K562 (cell line): ENCODE measurements at regions not wholly inside any gene's neighbourhood (a gene's known extent, or its start where the extent isn't known, plus 50 kb on each side); places are given as distances from the start of the nearest gene placed in this dataset.
A peak's percentile ranks its signal among the peaks of the same experiment; 100 is the strongest.

Experiments used
- ATAC-seq: fragments of 200-7000 bp; cut with Tn5 transposase; 3 replicates; pipeline ENCODE4 v1.9.1; 2020; ENCODE audit warnings: moderate library complexity
- BruUV-seq: library from RNA; stranded (reverse); fragments of 400-500 nt; replicated peaks from 2 replicates; lab custom pipeline; 2021; lab: Mats Ljungman, UMichigan
- CTCF ChIA-PET: fragments of 300-600 bp; formaldehyde crosslinking; extraction: SDS; loops from one replicate; lab custom pipeline; 2021; ENCODE audit warnings: low intra/inter-chr PET ratio; lab: Yijun Ruan, JAX
- POLR2A ChIA-PET: fragments of 300-600, 350-650 bp; sonication (Branson Sonifier 250); formaldehyde crosslinking; extraction: SDS; loops from one replicate; lab custom pipeline; 2021; ENCODE audit warnings: antibody characterized with exemption, inconsistent platforms; lab: Yijun Ruan, JAX
- DNase-seq, 4 experiments: peaks; one replicate each; pipeline versions ENCODE4 v3.0.0 to v3.0.0-alpha.2; 2011 to 2018; ENCODE audit warnings: low spot score in 3 of 4, mixed read lengths in 3 of 4; ENCODE audit errors: extremely low read depth in 1 of 4
- FAIRE-seq: peaks from 2 replicates; lab custom pipeline; 2011; peaks lifted over from hg19 to GRCh38; lab: Jason Lieb, UNC
- H2AFZ ChIP-seq: 2 replicates; pipeline ENCODE4 v1.6.0; 2011; ENCODE audit warnings: low read depth, low read length, control low read depth, inconsistent platforms
- H3K27ac ChIP-seq: fragments of 200-600 bp; 3 replicates; pipeline ENCODE4 v1.8.0; 2011; ENCODE audit warnings: low read depth, mild to moderate bottlenecking, control low read depth, inconsistent platforms, low read length, moderate library complexity, mixed read lengths; ENCODE audit errors: extremely low read depth
- H3K27me3 ChIP-seq, 2 experiments: fragments of 300-600 bp in 1 of 2; 2 replicates in 1 of 2; 3 replicates in 1 of 2; pipeline versions ENCODE4 v1.6.0 to v1.8.0; 2011; ENCODE audit warnings: inconsistent platforms in 2 of 2, low read length in 2 of 2, mild to moderate bottlenecking in 1 of 2, mixed read lengths in 1 of 2, moderate library complexity in 1 of 2; ENCODE audit not compliant: control insufficient read depth in 2 of 2, insufficient read depth in 2 of 2
- H3K36me3 ChIP-seq: fragments of 300-600 bp; 3 replicates; pipeline ENCODE4 v1.8.0; 2011; ENCODE audit warnings: mild to moderate bottlenecking, low read length, inconsistent platforms; ENCODE audit not compliant: control insufficient read depth, insufficient read depth
- H3K4me1 ChIP-seq, 2 experiments: fragments of 200-600 bp in 1 of 2; replicated peaks in 1 of 2; 2 replicates in 1 of 2; 3 replicates in 1 of 2; pipeline versions ENCODE4 v1.5.1 to v1.8.0; 2011; ENCODE audit warnings: inconsistent platforms in 2 of 2, low read length in 2 of 2, mild to moderate bottlenecking in 1 of 2, mixed read lengths in 1 of 2, moderate library complexity in 1 of 2; ENCODE audit not compliant: control insufficient read depth in 2 of 2, insufficient read depth in 2 of 2
- H3K4me2 ChIP-seq: 2 replicates; pipeline ENCODE4 v1.6.1; 2011; ENCODE audit warnings: low read length, control low read depth, inconsistent platforms, mixed read lengths; ENCODE audit not compliant: insufficient read depth
- H3K4me3 ChIP-seq: fragments of 200-600 bp; sonication (generic), shearing (Covaris generic); 2 replicates; pipeline ENCODE4 v1.5.1; 2016; ENCODE audit warnings: control low read depth, inconsistent platforms
- H3K79me2 ChIP-seq: fragments of 200-600 bp; 3 replicates; pipeline ENCODE4 v1.8.0; 2011; ENCODE audit warnings: low read length, inconsistent platforms; ENCODE audit not compliant: control insufficient read depth, insufficient read depth
- H3K9ac ChIP-seq, 2 experiments: 2 replicates each; pipeline versions ENCODE4 v1.6.0 to v1.6.1; 2011; ENCODE audit warnings: low read depth in 2 of 2, low read length in 2 of 2, control low read depth in 1 of 2, inconsistent platforms in 1 of 2, mild to moderate bottlenecking in 1 of 2, mixed read lengths in 1 of 2; ENCODE audit not compliant: insufficient read depth in 1 of 2
- H3K9me1 ChIP-seq: one replicate; pipeline ENCODE4 v1.6.0; 2011; ENCODE audit warnings: inconsistent platforms, mild to moderate bottlenecking, low read length, moderate library complexity; ENCODE audit not compliant: control insufficient read depth, insufficient read depth
- H3K9me3 ChIP-seq: replicated peaks from 2 replicates; pipeline ENCODE4 v1.5.1; 2011; ENCODE audit warnings: low read depth, low read length, inconsistent platforms; ENCODE audit not compliant: control insufficient read depth, insufficient read depth
- H4K20me1 ChIP-seq: replicated peaks from 2 replicates; pipeline ENCODE4 v1.6.1; 2011; ENCODE audit warnings: low read length, inconsistent platforms, mixed read lengths; ENCODE audit not compliant: control insufficient read depth, insufficient read depth
- ERF ChIP-seq: fragments of 450-650 bp; formaldehyde crosslinking; IDR thresholded peaks from 2 replicates; pipeline ENCODE4 v1.4.0; 2020; ENCODE audit warnings: mild to moderate bottlenecking, mixed read lengths
- ETV1 ChIP-seq: fragments of 450-650 bp; conservative IDR thresholded peaks from 2 replicates; pipeline ENCODE4 v1.6.1; 2016; ENCODE audit warnings: missing genetic modification characterization, control low read depth, low read depth, missing compliant biosample characterization
- HNRNPUL1 ChIP-seq: fragments of 200-400 bp; formaldehyde crosslinking; IDR thresholded peaks from 2 replicates; pipeline ENCODE4 v1.6.1; 2017; ENCODE audit warnings: low read length
- NCOA6 ChIP-seq: fragments of 450-650 bp; IDR thresholded peaks from 2 replicates; pipeline ENCODE4 v1.6.1; 2017; ENCODE audit warnings: mild to moderate bottlenecking
- PHF8 ChIP-seq: fragments of 200-600 bp; sonication (generic); IDR thresholded peaks from 2 replicates; pipeline ENCODE4 v1.6.1; 2012; ENCODE audit warnings: mixed run types, mild to moderate bottlenecking, inconsistent platforms, low read length, moderate library complexity, borderline replicate concordance
- POLR2A ChIP-seq: fragments of 450-650 bp; conservative IDR thresholded peaks from 2 replicates; pipeline ENCODE4 v1.6.1; 2016
- RAD21 ChIP-seq, 2 experiments: fragments of 250-450 bp in 1 of 2; fragments of 450-650 bp in 1 of 2; sonication (Bioruptor Pico) in 1 of 2; formaldehyde crosslinking in 1 of 2; IDR thresholded peaks in 1 of 2; conservative IDR thresholded peaks in 1 of 2; 2 replicates each; pipeline versions ENCODE4 v1.4.0 to v1.8.0; 2020 to 2022; ENCODE audit warnings: mild to moderate bottlenecking in 2 of 2, moderate library complexity in 1 of 2
- SETDB1 ChIP-seq: IDR thresholded peaks from one replicate; pipeline ENCODE4 v1.6.1; 2012; ENCODE audit warnings: low read length, control low read depth, inconsistent platforms
- SMARCC2 ChIP-seq: fragments of 450-650 bp; IDR thresholded peaks from 2 replicates; pipeline ENCODE4 v1.6.1; 2017; ENCODE audit warnings: antibody characterized with exemption, moderate library complexity, mild to moderate bottlenecking, low read depth
- TAF7 ChIP-seq: fragments of 450-650 bp; IDR thresholded peaks from 2 replicates; pipeline ENCODE4 v1.6.1; 2016; ENCODE audit warnings: missing genetic modification characterization, missing compliant biosample characterization
- TOE1 ChIP-seq, 2 experiments: fragments of 450-650 bp in 1 of 2; sonication (generic) in 1 of 2; formaldehyde crosslinking in 1 of 2; IDR thresholded peaks; 2 replicates each; pipeline versions ENCODE4 v1.7.1 to v1.8.0; 2016 to 2022; ENCODE audit warnings: borderline replicate concordance in 2 of 2, mild to moderate bottlenecking in 2 of 2, antibody characterized with exemption in 1 of 2, inconsistent platforms in 1 of 2, low read depth in 1 of 2, missing genetic modification reagents in 1 of 2, moderate library complexity in 1 of 2
- YBX1 ChIP-seq: fragments of 450-650 bp; IDR thresholded peaks from 2 replicates; pipeline ENCODE4 v1.7.1; 2016; ENCODE audit warnings: mild to moderate bottlenecking
- ZNF121 ChIP-seq: sonication (generic); formaldehyde crosslinking; conservative IDR thresholded peaks from 2 replicates; pipeline ENCODE4 v1.8.0; 2022; ENCODE audit warnings: missing genetic modification reagents
- ZNF133 ChIP-seq: fragments of 250-450 bp; sonication (Bioruptor Pico); IDR thresholded peaks from 2 replicates; pipeline ENCODE4 v1.4.0; 2020; ENCODE audit warnings: mild to moderate bottlenecking
- ZNF274 ChIP-seq: IDR thresholded peaks from 2 replicates; pipeline ENCODE4 v1.6.1; 2011; ENCODE audit warnings: low read depth, mild to moderate bottlenecking, low read length, moderate library complexity, borderline replicate concordance
- ZNF551 ChIP-seq: fragments of 250-450 bp; sonication (Bioruptor Pico); IDR thresholded peaks from 2 replicates; pipeline ENCODE4 v1.5.0; 2021; ENCODE audit warnings: mild to moderate bottlenecking, moderate library complexity
- ZNF584 ChIP-seq: fragments of 200-800 bp; sonication (Bioruptor generic); IDR thresholded peaks from 2 replicates; pipeline ENCODE4 v1.6.1; 2016; ENCODE audit warnings: low read depth, mild to moderate bottlenecking, missing genetic modification characterization, missing compliant biosample characterization
- ZSCAN29 ChIP-seq: fragments of 450-650 bp; IDR thresholded peaks from 2 replicates; pipeline ENCODE4 v1.6.1; 2017
- WGBS: fragments of 100-300 bp; shearing (Covaris generic); methylation state at CpG from one replicate; pipeline ENCODE4 v1.1.6; 2016; ENCODE audit warnings: low coverage, mixed read lengths; ENCODE audit not compliant: insufficient coverage; ENCODE audit errors: missing lambda C conversion rate; 5-methylcytosine and 5-hydroxymethylcytosine counted together
- in situ Hi-C: fragments of 300-500 bp; cut with MboI; formaldehyde crosslinking; loops from 4 replicates; pipeline ENCODE4 v1.15.0; 2018; ENCODE audit warnings: inconsistent platforms, mixed read lengths
- intact Hi-C: fragments of 100-400 bp; cut with micrococcal nuclease; formaldehyde crosslinking; loops from 2 replicates; pipeline ENCODE4 v1.14.2; 2022

DNA sequence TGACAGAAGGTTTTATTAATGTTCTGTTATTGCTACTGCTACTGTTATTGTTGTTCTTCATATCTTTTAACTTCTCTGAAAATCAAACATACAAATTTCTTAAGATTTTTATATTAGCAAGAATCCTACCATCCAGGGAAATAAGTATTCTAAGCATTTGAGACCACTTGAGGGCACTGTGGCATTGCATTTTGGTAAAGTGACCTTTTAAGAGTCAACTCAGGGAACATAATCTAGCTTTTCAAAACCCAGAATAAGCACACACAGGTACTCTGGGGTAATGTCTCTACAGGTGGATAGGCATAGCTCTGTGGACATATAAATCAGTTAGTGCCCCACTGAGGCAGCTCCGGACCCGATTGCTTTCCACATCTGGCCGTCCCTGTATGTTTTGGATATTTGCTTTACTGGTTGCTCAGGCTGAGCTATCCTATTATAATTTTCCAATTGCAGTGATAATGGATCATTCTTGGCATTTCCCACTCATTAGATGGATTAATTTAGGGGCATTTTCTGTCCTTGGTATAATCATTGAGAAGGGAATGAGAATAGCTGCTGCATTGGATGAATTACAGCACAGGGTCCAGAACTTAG, 1425.1 kb upstream of the CDH8 start:
- Histone ChIP-seq H3K9me3 (no peaks in the 10 kb centered on the region), H3K27me3 (no peaks in the 10 kb centered on the region), H4K20me1 (no peaks in the 10 kb centered on the region), H3K4me3 (no peak overlapping the region), H3K9me1 (no peaks in the 10 kb centered on the region), H3K36me3 (no peaks in the 10 kb centered on the region), H3K27ac (no peak overlapping the region), H3K4me1 (no peaks in the 10 kb centered on the region), H2AFZ (no peak overlapping the region), H3K4me2 (no peak overlapping the region), H3K9ac (no peak overlapping the region), H3K79me2 (no peaks in the 10 kb centered on the region)
- 3% methylated on average over 3 of the region's 3 CpGs for WGBS
- intact Hi-C loops (no loop called here), in situ Hi-C loops (no loop called here)
- CTCF ChIA-PET = no interaction called here
- DNase-seq = peak in 1 of 4 experiments; percentile 1
- POLR2A ChIA-PET = no interaction called here
- FAIRE-seq = no peak
- no peak for ATAC-seq
- BruUV-seq = no TSS peak
- TF ChIP-seq RAD21 (CRISPR knock-in tag; conservative IDR thresholded peaks at IDR 0.05 in 1 of 2, IDR thresholded peaks at IDR 0.05 in 1 of 2) = 0 out of 4 replicates have a peak, but pooled peaks of 1 of the 2 experiments have one; percentile 20
- no peak for TF ChIP-seq ERF (CRISPR knock-in tag)
- TF ChIP-seq TAF7 (tag) = no peak
- no peak for TF ChIP-seq ZNF133 (CRISPR knock-in tag)

DNA sequence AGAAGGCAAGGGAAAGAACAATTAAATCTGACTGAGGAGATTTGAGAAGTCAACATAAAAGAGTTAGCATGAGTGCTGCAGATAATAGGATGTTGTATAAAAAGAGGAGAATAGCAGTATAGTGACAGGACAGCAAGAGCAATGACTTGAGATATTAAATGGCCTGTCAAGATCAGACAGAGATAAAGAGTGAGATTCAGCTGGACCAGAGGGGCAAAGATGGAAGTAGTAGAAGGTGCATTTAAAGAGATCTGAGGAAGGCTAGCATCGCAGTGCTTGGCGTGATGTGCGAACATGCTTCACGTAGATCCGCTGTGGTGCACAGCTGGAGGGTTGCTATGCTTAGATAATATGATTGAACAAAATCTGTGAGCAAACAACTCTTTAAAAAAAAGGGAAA, 1422.6 kb upstream of the CDH8 start:
- Histone ChIP-seq H3K27me3 (no peaks in the 10 kb centered on the region), H2AFZ (no peak overlapping the region), H4K20me1 (no peaks in the 10 kb centered on the region), H3K9me1 (no peaks in the 10 kb centered on the region), H3K4me2 (no peak overlapping the region), H3K9me3 (no peaks in the 10 kb centered on the region), H3K36me3 (no peaks in the 10 kb centered on the region), H3K4me1 (no peaks in the 10 kb centered on the region), H3K79me2 (no peaks in the 10 kb centered on the region), H3K27ac (no peak overlapping the region), H3K9ac (no peak overlapping the region), H3K4me3 (no peak overlapping the region)
- intact Hi-C loops = no loop called here
- BruUV-seq = no TSS peak
- ChIA-PET CTCF (no interaction called here), POLR2A (no interaction called here)
- FAIRE-seq = no peak
- DNase-seq = no peak
- 3% methylated on average over 5 of the region's 5 CpGs for WGBS
- in situ Hi-C loops = no loop called here
- ATAC-seq = no peak
- TF ChIP-seq NCOA6 (no peak), SETDB1 (no peak), ZNF274 (no peak), ZNF584 (CRISPR knock-in tag) (no peak), ZNF121 (no peak), ERF (CRISPR knock-in tag) (no peak), TOE1 (IDR thresholded peaks at IDR 0.05; ENCODE audit: borderline replicate concordance) (no peak), TOE1 (CRISPR knock-in tag; IDR thresholded peaks at IDR 0.05; ENCODE audit: borderline replicate concordance, low read depth) (no peak), HNRNPUL1 (no peak), ZSCAN29 (no peak), PHF8 (no peak), YBX1 (no peak), SMARCC2 (no peak), ETV1 (tag) (no peak), ZNF551 (CRISPR knock-in tag) (no peak), POLR2A (no peak)
